GM21423 (cell line): ENCODE measurements at regions not wholly inside any gene's neighbourhood (a gene's known extent, or its start where the extent isn't known, plus 50 kb on each side); places are given as distances from the start of the nearest gene placed in this dataset.
"Not testable (repeated sequence)": the region's sequence is repeated elsewhere in the genome, so short reads cannot be mapped to it uniquely, and the experiment has no call there.

Experiments
- ATAC-seq: cut with Tn5 transposase; IDR thresholded peaks from one replicate; pipeline ENCODE4 v1.9.1; 2021; ENCODE audit warnings: mild to moderate bottlenecking, moderate library complexity; ENCODE audit not compliant: unreplicated experiment

DNA sequence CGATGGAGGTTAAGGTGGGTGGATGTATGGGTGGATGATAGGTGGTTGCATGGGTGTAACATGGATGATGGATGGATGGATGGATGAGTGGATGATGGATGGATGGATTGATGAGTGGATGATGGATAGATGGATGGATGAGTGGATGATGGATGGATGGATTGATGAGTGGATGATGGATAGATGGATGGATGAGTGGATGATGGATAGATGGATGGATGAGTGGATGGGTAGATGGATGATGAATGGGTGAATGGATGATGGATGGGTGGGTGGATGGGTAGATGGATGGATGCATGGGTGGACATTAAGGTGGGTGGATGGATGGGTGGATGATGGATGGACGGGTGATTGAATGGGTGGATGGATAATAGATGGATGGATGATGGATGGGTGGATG, 136.5 kb upstream of the FOXD4L5 start:
- not testable (repeated sequence) for ATAC-seq

DNA sequence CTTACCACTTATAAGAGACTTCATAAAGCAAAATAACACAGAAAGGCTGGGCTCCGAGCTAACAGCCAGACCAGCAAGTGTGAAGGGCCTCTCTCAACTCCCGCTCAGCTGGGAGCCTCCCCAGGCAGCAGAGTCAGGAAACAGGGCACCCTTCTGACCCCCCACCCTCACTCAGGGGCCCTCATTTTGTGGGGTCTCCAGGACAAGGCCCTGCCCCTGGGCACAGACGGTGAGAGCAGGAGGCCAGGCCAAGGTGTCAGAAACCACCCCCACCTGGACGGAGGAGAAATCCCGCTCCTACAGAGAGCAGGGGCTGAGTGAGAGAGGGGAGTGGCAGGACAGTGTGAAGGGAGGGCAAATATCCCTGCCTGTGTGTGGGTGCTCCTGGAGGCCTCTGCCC, 135.8 kb upstream of the FOXD4L5 start:
- ATAC-seq = no peak

DNA sequence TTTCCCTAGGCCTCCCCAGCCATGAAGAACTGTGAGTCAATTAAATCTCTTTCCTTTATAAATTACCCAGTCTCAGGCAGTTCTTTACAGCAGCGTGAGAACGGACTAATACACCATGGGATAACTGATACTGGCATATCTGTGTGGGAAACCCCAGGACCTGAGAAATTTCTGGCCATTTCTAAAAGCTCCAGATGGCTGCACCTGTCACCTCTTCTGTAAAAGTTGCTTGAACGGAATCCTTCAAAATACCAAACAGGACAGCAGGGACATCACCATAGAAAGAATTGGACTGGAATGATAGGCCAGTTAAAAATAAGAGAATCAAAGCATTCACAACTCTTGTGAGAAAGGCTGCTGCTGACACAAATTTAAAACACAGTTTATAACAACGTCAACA, 134.0 kb upstream of the FOXD4L5 start:
- not testable (repeated sequence) for ATAC-seq

DNA sequence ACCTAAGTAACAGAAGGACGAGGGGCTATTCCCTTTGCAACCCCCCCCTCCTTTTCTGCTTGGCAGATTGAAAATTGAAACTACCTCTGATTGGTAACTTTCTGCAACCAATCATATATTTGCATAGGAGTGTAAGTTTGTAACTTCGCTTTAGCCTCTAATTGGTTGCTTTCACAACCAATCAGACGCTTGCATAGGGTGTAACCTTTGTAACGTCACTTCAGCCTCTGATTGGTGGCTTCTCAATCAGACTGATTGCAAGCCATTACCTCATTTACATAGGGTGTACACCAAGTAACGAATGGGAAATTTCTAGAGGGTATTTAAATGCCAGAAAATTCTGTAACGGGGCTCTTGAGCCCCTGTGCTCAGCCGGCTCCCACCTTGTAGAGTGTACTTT, 131.9 kb upstream of the FOXD4L5 start:
- ATAC-seq = not testable (repeated sequence)

DNA sequence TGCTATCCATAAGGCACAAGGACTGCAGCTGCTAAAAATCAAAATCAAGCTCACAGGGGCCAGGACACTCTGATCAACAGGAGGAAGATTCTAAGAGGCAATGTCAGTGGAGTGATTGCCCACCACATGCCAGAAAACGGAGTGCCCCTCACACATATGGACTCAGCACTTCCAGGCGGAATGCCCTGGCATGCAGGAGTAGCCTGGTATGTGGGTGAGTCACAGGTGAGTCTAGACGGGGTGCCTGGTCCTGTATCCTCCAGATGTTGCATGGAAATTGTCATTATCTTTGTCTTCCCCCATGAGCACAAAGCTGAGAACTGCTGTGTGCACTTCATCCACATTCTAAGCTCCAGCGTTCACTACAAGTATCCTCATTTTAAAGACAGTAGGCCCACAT, 129.2 kb upstream of the FOXD4L5 start:
- ATAC-seq = not testable (repeated sequence)

DNA sequence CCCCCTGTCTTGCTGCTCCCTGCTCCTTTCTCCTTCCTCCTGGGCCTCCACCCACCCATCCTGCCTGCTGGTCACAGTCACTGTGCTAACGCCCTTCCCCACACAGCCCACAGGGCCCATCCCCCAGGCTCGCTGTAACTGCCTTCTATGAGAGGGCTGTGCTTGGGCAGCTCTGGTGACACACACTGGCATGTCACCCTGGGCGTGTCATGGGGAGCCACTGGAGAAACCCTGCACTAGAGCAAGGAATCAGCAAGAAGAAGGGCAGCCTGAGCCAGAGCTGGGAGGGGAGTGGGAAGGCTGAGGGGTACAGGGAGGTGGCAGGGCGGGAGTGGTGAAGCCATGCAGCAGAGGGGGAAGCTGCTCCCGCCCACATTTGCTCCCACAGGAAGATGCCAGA, 128.4 kb upstream of the FOXD4L5 start:
- not testable (repeated sequence) for ATAC-seq

DNA sequence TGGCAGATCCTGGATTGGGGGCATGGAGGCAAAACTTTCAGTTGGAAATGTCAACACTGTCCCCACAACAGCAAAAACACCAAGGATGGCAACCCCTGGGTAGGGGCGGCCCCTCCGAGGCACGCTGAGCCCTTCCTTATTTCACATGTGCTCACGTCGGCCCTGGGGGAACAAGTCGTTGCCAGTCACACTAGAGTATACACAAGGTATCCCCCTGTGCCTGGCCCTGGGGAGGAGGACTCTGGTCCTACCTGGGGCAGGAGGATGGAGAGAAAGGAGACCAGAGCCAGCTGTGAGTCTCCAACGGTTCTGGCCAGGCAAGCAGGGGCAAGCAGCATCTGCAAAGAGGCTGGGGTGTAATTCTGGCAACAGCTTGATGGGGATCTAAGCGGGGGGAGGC, 126.9 kb upstream of the FOXD4L5 start:
- ATAC-seq = no peak

DNA sequence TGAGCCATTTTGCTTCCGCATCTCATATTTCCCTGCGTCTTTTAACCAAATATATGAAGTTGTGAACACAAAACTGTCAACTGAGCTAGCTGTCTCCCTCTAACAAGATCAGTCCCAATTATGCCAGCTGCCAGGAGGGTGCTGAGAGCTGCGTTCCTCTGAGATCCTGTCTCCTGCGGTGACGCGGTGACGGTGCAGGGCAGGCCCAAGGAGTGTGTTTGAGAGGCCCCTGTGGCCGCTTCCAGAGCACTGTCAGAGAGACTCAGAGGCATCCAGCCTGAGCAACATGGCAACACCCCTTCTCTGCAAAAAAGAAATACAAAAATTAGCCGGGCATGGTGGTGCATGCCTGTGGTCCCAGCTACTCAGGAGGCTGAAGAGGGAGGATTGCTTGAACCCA, 126.3 kb upstream of the FOXD4L5 start:
- no peak for ATAC-seq

DNA sequence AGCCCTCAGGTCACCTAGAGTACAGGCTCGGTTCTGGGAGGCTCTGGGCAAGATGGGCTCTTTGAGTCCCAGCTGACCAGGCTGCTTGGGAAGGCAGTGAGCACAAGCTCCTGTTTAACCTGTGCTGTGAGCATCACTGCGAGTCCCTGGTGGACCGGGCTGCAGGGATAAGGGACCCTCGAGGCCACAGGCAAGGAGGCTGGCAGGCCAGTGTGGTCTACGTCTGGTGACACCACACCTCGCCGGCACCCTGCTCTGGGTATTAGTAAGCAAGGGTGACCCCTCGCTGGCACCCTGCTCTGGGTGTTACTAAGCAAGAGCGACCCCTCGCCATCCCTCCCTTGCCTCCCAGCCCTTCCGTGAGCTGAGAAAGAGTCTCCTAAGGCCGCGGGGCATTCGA, 125.9 kb upstream of the FOXD4L5 start:
- ATAC-seq = no peak

DNA sequence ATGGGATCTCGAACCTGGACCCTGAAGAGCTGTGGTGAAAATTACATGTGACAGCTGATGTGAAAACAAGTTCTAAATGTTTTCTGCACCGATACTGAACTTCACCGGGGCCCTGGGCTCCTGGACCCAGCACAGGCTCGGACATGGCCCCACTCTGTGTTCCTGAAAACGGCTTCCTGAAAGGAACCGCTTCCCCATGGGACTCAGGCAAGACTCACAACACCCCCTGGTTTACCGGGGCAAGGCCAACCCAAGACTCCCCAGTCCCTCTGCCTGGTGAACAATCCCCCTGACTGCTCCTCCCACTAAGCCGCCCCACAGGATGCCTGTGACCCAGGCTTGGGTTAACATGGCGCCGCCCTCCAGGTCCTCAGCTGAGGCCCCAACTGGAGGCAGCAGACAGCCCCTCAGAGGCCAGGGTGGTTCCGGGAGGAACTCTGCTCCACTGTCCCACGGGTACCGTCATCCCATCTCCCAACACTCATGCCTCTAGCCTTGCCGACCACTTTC, 124.5 kb upstream of the FOXD4L5 start:
- ATAC-seq = no peak

DNA sequence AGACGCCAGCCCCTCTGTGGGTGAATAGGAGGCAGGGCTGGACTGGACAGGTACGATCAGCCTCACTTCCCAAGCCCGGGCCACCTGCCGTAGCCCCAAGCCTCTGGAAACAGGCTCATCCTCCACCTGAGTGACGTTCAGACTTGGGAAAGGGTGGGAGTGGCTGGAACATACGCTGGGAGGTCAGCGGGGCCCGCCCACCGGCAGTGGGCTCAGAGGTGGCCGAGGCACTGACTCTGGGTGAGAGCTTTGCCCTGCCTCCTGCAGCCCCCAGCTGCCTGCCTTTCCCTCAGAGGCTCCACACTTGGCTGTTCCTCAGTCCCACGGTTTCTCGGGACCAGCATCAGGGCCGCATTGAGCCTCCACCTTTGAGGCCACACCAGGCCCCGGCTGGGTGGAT, 123.8 kb upstream of the FOXD4L5 start:
- not testable (repeated sequence) for ATAC-seq

DNA sequence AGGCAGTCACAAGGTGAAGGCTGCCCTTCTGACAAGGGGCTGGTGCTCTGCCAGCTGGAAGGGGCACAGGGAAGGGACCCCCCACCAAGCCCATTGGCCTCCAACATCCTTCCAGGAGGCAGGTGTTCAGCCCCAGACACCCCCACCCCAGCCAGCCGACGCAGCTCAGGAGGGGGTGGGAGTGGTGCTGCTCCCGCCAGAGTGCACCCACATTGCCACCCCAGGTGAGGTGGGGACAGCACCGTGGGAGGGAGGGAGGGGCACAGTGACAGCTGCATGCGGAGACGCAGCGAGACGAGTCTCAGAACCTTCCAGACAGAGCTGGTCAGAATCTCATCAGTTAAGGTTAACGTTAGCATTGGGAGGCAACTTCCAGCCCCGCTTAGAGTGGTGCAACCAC, 121.6 kb upstream of the FOXD4L5 start:
- ATAC-seq = not testable (repeated sequence)

DNA sequence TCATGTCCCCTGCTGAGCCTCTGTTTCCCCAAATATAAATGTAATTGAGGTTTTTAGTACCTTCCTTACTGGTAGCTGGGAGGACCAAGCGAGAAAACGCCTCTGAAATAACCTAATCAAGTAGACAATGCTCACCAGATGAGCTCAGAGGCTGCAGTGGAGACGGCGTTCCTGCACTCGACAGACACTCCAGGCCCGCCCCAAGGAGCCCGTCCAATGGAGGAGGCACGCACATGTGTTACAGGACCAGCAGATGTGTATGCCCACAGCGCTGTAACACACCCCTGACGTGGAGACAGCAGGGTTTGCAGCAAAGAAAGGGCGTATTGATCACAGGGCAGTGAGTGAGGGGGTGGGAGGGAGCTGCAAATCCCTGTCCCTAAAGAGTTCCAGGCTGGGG, 120.8 kb upstream of the FOXD4L5 start:
- not testable (repeated sequence) for ATAC-seq

DNA sequence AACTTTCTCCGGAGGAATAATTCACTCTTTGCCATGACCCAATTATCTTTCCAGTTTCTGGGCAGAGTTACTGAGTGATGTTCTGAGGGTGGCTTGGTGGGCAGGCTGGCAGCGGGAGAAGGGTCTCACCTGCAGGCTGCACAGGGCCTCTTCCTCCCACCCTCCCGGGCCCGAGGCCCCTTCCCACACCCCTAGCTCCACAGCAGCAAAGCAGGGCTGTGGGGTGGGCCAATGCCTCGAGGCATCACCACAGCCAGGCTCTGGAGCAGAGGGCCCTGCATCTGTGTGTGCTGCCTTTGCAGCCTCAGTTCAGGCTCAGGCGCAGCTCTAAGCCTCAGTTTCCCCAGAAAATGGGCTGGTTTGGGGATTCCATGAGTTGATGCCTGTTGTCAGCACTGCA, 120.2 kb upstream of the FOXD4L5 start:
- no peak for ATAC-seq

DNA sequence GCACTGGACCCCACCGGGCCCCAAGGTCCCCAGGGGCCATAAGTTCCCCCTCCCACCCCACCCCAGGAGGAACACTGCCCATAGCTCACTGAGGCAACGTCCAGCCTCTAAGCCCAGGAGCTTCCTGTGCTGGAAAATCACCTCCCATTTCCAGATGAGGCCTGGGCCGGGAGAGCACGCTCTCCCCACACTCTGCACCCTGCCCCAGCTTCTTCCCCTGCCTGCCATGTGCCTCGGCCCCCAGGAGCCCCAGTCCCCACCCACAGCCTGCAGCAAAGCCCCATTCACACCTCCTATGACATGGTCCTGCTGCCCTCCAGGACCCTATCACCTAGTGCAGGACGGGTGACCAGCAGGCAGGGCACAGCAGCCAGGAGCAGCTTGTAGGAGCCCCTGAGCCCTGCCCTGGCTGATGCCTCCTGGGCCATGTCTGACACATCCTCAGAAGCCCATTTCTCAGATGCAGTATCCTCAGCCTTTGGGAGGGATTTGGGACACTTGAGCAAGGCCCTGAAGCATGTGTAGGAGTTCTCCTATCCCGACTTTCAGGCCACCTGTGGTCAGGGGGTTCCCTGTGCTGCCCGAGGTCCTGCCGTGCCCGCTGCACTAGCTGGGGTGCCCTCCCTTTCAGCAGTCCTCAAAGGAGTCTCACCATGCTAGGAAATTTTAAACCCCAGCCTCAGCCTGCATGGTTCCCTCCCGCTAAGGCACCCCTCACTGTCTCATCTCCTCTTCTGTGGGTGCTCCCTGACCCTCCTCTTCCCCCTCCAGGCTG, 119.4 kb upstream of the FOXD4L5 start:
- ATAC-seq = no peak

DNA sequence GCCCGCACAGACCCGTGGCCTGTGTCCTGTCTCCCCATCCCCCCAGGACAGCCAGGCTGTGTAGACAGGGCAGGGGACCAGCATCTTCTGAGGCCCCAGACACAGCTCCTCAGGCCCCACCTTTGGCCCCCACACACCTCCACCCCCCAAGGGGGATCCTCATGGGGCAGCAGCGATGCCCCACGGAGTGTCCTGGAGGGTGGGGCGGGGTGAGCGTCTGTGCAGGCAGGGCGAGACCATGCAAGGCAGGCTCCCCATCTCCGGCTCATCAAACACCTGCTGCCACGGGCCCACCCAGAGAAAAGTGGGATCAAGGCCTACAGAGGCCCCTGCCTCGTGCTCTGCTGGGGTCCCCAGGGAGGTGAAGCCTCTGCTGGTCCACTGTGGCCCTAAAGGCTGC, 118.7 kb upstream of the FOXD4L5 start:
- ATAC-seq = no peak

DNA sequence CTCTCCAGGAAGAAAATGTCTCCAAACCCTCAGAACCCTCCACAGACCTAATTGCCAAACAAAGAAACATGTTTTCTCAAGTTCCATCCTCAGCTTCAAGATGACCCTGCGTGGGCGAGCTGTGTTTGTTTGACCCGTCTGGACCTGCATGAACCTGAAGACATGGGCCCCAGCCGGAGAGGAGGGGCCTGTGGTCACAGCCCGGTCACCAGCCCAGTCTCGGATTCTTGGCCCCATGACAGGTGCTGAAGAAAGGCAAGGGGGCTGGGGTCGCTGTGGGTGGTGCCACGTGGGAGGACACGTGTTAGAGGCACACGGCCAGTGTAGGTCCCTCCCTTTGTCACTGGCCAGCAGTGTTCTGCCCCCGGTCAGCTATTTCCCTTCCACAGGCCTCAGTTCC, 118.1 kb upstream of the FOXD4L5 start:
- ATAC-seq = not testable (repeated sequence)

DNA sequence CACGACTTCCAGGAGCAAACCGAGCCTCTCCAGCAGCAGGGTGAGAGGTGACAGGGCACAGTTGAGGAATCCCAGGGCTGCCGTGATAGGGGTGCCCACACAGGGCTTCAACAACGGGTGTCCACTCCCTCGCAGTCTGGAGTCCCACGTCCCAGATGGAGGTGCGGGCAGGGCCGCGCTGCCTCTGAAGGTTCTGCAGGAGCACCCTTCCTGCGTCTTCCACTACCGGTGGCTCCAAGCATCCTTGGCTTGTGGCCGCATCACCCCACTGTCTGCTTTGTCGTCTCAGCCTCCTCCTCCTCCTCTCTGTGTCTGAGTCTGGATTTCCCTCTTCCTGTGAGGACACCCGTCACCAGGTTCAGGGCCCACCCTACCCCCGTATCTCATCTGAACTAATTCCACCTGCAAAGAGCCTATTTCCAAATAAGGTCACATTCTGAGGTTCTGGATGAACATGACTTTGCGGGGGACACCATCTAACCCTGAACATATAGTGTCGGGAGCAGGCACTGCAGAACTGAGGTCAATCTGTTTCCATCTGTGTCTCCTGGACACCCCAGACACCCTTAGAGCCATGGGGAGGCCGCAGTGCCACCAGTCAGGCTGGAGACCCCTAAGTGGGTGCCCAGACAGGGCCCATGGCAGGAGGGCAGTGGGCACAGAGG, 117.3 kb upstream of the FOXD4L5 start:
- ATAC-seq = not testable (repeated sequence)

DNA sequence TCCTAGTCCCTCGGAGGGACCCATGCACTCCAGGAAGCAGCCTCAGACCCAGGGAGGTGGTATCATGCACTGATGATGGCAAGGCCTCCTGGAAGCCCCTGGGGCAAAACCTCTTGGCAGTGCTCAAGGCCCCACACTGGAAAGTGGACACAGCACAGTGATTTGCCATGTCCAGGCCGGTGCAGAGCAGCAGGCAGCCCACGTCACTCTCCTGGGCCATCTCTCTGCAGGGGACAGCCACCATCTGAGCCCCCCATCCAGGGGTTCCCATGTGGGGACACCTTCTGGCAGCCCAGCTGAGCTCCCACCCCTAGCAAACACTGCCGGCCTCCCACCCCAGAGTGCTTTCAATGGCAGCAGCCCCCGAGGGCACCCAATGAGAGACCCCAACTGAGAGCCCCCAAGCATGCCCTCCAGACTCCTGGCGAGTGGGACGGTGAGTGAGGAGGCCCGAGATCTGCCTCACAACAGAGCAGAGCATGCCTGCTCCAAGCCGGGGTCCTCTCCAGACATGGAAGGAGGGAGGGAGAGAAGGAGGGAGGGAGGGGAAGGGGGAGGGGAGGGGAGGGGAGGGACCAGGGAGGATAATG, 116.5 kb upstream of the FOXD4L5 start:
- ATAC-seq = not testable (repeated sequence)

DNA sequence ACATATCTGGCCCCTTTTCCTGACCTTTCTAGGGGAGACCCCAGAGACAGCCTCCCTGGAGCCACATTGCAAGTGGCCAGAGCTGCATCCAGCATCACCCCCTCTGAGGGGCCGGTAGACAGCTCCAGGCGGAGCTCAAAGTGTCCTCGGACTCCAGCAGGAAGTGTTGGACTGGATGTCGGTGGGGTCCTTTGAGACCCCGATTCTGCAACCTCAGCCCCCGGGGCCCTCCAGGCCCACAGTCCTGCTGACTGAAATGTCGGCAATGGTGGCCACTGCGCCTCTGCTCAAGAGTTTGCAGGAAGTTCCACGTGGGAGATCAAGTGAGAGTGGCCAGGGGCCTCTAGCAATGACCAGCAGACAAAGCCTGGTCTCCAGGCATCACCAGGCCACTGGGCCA, 115.9 kb upstream of the FOXD4L5 start:
- ATAC-seq = no peak

DNA sequence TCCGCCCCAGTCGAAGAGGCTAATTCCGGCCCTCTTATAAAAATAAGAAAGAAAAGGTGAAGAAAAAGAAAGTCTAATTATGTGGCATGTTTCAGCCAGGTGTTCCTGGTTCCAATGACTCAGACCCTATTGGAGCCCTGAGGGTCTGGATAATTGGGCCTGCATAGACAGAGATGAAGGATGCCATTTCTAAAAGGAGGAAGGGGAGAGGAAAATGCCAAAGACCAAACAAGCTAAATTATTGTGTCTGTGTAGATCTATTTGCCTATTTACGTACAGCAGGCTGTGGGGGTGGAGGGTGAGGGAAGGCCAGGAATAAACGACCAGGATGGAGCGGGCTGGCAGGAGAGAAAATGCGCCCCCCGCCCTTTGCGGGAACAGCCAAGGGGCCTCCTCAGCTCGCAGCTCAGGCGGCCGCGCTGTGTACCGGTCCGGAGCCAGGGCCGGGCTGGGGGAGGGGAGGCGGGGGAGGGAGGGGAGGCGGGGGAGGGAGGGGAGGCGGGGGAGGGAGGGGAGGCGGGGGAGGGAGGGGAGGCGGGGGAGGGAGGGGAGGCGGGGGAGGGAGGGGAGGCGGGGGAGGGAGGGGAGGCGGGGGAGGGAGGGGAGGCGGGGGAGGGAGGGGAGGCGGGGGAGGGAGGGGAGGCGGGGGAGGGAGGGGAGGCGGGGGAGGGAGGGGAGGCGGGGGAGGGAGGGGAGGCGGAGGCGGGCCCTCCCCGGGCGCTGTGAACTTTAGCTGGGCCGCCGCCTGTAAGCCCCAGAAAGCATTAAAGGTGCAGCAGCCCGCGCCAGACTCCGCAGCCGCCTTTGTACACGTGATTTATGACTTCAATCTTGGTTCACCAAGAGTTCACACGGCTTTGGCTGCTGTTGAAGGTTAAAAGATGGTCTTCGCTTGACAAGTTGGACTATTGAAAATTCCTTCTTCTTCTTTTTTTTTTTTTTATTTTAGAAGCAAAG, 113.0 kb upstream of the FOXD4L5 start:
- ATAC-seq = not testable (repeated sequence)
